ENCODE measurements at regions not wholly inside any gene's neighbourhood (a gene's known extent, or its start where the extent isn't known, plus 50 kb on each side); places are given as distances from the start of the nearest gene placed in this dataset.
A peak's percentile ranks its signal among the peaks of the same experiment; 100 is the strongest.

DNA sequence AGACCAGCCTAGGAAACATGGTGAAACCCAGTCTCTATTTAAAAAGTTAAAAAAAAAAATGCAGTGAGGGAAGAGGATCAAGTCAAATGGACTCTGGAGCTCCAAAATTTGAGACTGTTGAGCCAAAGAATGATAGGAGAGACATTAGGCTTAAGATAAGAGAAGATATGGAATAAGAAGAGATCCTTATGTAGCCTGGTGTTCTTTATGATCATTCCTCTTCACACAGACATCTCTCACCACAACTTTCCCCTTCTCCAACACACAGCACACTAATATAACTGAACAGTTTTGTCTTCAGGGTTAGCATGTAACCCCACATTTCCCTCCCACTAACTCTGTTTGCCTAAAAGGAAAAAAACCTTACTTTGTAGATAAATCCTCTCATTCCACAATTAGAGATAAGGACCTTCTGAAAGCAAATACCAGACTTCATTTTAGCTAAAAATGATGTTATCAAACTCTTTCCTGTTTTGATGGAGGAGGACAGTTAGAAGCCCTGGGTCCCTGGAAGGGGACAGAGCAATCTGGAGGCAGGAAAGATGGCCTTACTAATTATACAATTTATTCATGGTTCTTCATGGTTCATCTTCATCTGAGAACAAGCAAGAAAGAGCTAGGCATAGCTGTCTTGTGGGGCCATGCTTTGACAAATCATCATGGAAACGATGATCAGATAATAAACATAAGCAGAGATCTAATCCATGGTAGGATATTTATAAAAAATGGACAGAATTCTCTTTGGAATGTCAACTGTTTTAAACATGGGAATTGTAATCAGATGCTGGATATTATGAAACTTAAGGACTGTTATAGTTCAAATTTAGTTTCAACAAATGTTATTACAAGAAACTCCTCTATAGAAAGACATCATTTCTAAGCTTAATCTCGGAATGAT is 96.7 kb upstream of the S1PR1 start:
- no peaks in the 10 kb centered on the region for H3K36me3 ChIP-seq (replicated peaks)
- TF ChIP-seq, protein P1, sequence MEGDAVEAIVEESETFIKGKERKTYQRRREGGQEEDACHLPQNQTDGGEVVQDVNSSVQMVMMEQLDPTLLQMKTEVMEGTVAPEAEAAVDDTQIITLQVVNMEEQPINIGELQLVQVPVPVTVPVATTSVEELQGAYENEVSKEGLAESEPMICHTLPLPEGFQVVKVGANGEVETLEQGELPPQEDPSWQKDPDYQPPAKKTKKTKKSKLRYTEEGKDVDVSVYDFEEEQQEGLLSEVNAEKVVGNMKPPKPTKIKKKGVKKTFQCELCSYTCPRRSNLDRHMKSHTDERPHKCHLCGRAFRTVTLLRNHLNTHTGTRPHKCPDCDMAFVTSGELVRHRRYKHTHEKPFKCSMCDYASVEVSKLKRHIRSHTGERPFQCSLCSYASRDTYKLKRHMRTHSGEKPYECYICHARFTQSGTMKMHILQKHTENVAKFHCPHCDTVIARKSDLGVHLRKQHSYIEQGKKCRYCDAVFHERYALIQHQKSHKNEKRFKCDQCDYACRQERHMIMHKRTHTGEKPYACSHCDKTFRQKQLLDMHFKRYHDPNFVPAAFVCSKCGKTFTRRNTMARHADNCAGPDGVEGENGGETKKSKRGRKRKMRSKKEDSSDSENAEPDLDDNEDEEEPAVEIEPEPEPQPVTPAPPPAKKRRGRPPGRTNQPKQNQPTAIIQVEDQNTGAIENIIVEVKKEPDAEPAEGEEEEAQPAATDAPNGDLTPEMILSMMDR (IDR thresholded peaks at IDR 0.05; ENCODE audit: low read depth, low read length, missing control alignments): no peak
- DNase-seq: no peak
- H3K27ac ChIP-seq: no peak overlapping the region
- H3K4me3 ChIP-seq (ENCODE audit: low read depth, low read length): no peak overlapping the region
- in situ Hi-C loops (cut with HindIII; ENCODE audit: low pct_ligation_motif_present, low sequenced_read_pairs): no loop called here
- no peaks in the 10 kb centered on the region for H3K27me3 ChIP-seq (replicated peaks)

GRCh38 chr1:101139130-101139529 is 97.7 kb upstream of the S1PR1 start:
- Histone ChIP-seq H3K27ac (no peak overlapping the region), H3K27me3 (replicated peaks) (peaks cover 2% of the 10 kb centered on the region), H3K4me3 (ENCODE audit: low read depth, low read length) (no peak overlapping the region), H3K36me3 (replicated peaks) (no peaks in the 10 kb centered on the region)
- TF ChIP-seq, protein P1 (IDR thresholded peaks at IDR 0.05; ENCODE audit: low read depth, low read length, missing control alignments): no peak
- no peak for DNase-seq
- in situ Hi-C loops (cut with HindIII; ENCODE audit: low pct_ligation_motif_present, low sequenced_read_pairs): no loop called here

DNA sequence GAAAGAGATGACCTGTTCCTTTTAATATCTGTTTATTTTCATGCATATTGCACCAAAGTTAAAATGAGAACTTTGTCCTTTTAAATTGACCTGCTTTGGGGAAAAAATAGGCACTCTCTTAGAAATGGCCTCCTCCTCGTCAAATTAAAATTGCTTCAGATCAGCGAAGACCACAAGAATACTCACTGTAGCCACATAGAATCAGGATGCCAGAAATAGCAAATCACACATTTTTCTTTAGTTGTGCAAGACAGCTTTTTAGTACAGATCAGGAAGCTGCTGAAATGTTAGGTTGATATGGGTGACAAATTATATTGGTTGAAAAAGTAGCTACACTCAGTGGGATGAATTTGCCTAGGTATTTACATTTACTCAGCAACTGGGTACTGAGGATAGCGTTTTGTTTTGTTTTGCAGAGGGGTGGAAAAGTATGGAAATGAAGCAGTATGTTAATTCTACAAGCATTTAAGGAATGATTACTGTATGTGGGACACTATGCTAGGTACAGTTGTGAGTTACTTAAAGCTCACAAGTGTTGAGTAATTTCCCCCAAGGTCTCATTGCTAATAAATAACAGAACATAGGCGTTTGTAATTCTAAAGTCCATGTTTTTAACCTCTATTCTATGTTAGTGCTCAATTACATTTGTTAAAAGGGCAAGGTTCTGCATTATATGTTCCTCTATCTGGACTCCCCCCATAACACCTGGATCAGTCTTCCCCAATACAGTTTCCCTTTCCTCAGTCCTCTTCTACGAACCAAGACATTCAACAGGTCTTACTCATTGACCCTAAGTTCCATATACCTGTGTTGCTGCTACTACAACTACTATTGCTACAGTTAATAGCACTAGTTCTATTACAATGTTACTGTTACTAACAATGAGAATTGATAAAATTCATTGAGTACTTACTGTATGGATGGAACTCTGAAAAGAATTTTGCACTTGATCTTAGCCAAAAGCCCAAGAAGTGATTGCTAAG is 99.4 kb upstream of the S1PR1 start:
- no peak overlapping the region for H3K4me3 ChIP-seq (ENCODE audit: low read depth, low read length)
- peak; percentile 54 for DNase-seq
- peaks cover 2% of the 10 kb centered on the region for H3K27me3 ChIP-seq (replicated peaks)
- TF ChIP-seq, protein P1 (IDR thresholded peaks at IDR 0.05; ENCODE audit: low read depth, low read length, missing control alignments): no peak
- in situ Hi-C loops (cut with HindIII; ENCODE audit: low pct_ligation_motif_present, low sequenced_read_pairs): no loop called here
- no peaks in the 10 kb centered on the region for H3K36me3 ChIP-seq (replicated peaks)
- H3K27ac ChIP-seq: no peak overlapping the region

DNA sequence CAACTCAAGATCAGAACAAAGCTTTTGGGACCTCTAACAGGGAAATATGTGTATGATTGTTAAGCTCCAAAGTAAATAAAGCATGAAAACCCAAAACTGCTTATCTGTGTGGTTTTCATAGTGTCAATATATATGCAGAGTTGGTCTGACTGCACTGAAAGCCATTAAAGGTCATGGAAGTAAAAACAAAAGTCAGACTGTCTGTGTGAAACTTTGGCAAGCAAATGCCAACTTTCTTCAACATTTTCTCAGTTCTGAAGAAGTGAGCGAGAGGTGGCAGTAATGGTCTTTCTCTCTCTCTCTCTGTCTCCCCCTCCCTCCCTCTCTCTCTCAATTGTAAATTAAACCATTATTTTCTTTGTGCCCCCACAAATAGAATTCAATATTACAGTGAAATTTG is 100.1 kb upstream of the S1PR1 start:
- DNase-seq: peak; percentile 34
- TF ChIP-seq, protein P1 (IDR thresholded peaks at IDR 0.05; ENCODE audit: low read depth, low read length, missing control alignments): peak; percentile 48
- no peak overlapping the region for H3K27ac ChIP-seq
- no peak overlapping the region for H3K4me3 ChIP-seq (ENCODE audit: low read depth, low read length)
- H3K36me3 ChIP-seq (replicated peaks): no peaks in the 10 kb centered on the region
- in situ Hi-C loops (cut with HindIII; ENCODE audit: low pct_ligation_motif_present, low sequenced_read_pairs): no loop called here
- H3K27me3 ChIP-seq (replicated peaks): peaks cover 2% of the 10 kb centered on the region

GRCh38 chr1:101136271-101136670 is 100.5 kb upstream of the S1PR1 start:
- no peak overlapping the region for H3K27ac ChIP-seq
- DNase-seq: no peak
- no peaks in the 10 kb centered on the region for H3K36me3 ChIP-seq (replicated peaks)
- TF ChIP-seq, protein P1 (IDR thresholded peaks at IDR 0.05; ENCODE audit: low read depth, low read length, missing control alignments): no peak
- in situ Hi-C loops (cut with HindIII; ENCODE audit: low pct_ligation_motif_present, low sequenced_read_pairs): no loop called here
- H3K27me3 ChIP-seq (replicated peaks): peaks cover 2% of the 10 kb centered on the region
- no peak overlapping the region for H3K4me3 ChIP-seq (ENCODE audit: low read depth, low read length)

Data from brain microvascular endothelial cell (primary cell).